GM18519 (cell line): ENCODE measurements at regions not wholly inside any gene's neighbourhood (a gene's known extent, or its start where the extent isn't known, plus 50 kb on each side); places are given as distances from the start of the nearest gene placed in this dataset.
"Not testable (repeated sequence)": the region's sequence is repeated elsewhere in the genome, so short reads cannot be mapped to it uniquely, and the experiment has no call there.

ENCODE experiments used
- ATAC-seq: cut with Tn5 transposase; IDR thresholded peaks from one replicate; pipeline ENCODE4 v1.9.1; 2021; ENCODE audit warnings: mild to moderate bottlenecking, moderate library complexity; ENCODE audit not compliant: unreplicated experiment, low FRiP score

GRCh38 chr5:8827696-8828095 is 718.2 kb downstream of the SEMA5A start:
- no peak for ATAC-seq

GRCh38 chr5:8828596-8829322 is 717.1 kb downstream of the SEMA5A start:
- ATAC-seq: no peak

GRCh38 chr5:8829323-8830029 is 716.4 kb downstream of the SEMA5A start:
- no peak for ATAC-seq

- ATAC-seq: no peak
These were observed 714.6 kb downstream of the SEMA5A start for GRCh38 chr5:8831251-8831650.

- no peak for ATAC-seq
These were observed 714.0 kb downstream of the SEMA5A start for GRCh38 chr5:8831854-8832253.

GRCh38 chr5:8839361-8840055 is 706.4 kb downstream of the SEMA5A start:
- ATAC-seq: no peak

GRCh38 chr5:8840237-8840636 is 705.6 kb downstream of the SEMA5A start:
- no peak for ATAC-seq

- not testable (repeated sequence) for ATAC-seq
These were observed 705.1 kb downstream of the SEMA5A start for GRCh38 chr5:8840746-8841145.

- ATAC-seq: no peak
These were observed 702.8 kb downstream of the SEMA5A start for GRCh38 chr5:8842971-8843551.

GRCh38 chr5:8843771-8844170 is 702.1 kb downstream of the SEMA5A start:
- ATAC-seq: no peak

- no peak for ATAC-seq
These were observed 701.7 kb downstream of the SEMA5A start for GRCh38 chr5:8844206-8844605.

GRCh38 chr5:8844847-8845246 is 701.0 kb downstream of the SEMA5A start:
- no peak for ATAC-seq

- no peak for ATAC-seq
These were observed 700.6 kb downstream of the SEMA5A start for GRCh38 chr5:8845296-8845695.

- ATAC-seq: no peak
These were observed 697.5 kb downstream of the SEMA5A start for GRCh38 chr5:8848366-8848765.

GRCh38 chr5:8848997-8849594 is 696.8 kb downstream of the SEMA5A start:
- ATAC-seq: no peak

GRCh38 chr5:8851101-8851500 is 694.8 kb downstream of the SEMA5A start:
- no peak for ATAC-seq

GRCh38 chr5:8857051-8857450 is 688.8 kb downstream of the SEMA5A start:
- no peak for ATAC-seq

GRCh38 chr5:8861764-8862163 is 684.1 kb downstream of the SEMA5A start:
- ATAC-seq: no peak

GRCh38 chr5:8864053-8864452 is 681.8 kb downstream of the SEMA5A start:
- ATAC-seq: no peak

- ATAC-seq: no peak
These were observed 680.6 kb downstream of the SEMA5A start for GRCh38 chr5:8865266-8865665.
